ENCODE measurements at regions not wholly inside any gene's neighbourhood (a gene's known extent, or its start where the extent isn't known, plus 50 kb on each side); places are given as distances from the start of the nearest gene placed in this dataset.

GRCh38 chr10:62511656-62512055 lies 137.5 kb downstream of the ZNF365 start:
- H3K4me3 ChIP-seq: no peak overlapping the region
- intact Hi-C loops (cut with DNase I; ENCODE audit: low total_unique reads): no loop called here
- H3K4me1 ChIP-seq: no peaks in the 10 kb centered on the region
- TF ChIP-seq POLR2A (IDR thresholded peaks at IDR 0.05) (no peak), CTCF (IDR thresholded peaks at IDR 0.05) (no peak)
- no peaks in the 10 kb centered on the region for H3K36me3 ChIP-seq (ENCODE audit: low read depth, missing control alignments)
- WGBS, 2 donors: 71 to 75% methylated on average over 2 of the region's 2 CpGs
- DNase-seq: no peak
- H3K27ac ChIP-seq: no peak overlapping the region
- H3K27me3 ChIP-seq: no peaks in the 10 kb centered on the region
- H3K9me3 ChIP-seq: no peaks in the 10 kb centered on the region

- TF ChIP-seq POLR2A (IDR thresholded peaks at IDR 0.05): no peak
- no peak for TF ChIP-seq CTCF (IDR thresholded peaks at IDR 0.05)
- Histone ChIP-seq H3K9me3 (no peaks in the 10 kb centered on the region), H3K27me3 (no peaks in the 10 kb centered on the region), H3K4me1 (no peaks in the 10 kb centered on the region), H3K4me3 (no peak overlapping the region), H3K27ac (no peak overlapping the region), H3K36me3 (ENCODE audit: low read depth, missing control alignments) (no peaks in the 10 kb centered on the region)
- DNase-seq: no peak
- intact Hi-C loops (cut with DNase I; ENCODE audit: low total_unique reads): no loop called here
- 85 to 86% methylated on average over 5 of the region's 5 CpGs for WGBS, 2 donors
Measured at GRCh38 chr10:62512732-62513475, 138.7 kb downstream of the ZNF365 start.

GRCh38 chr10:62514079-62514693 lies 140.0 kb downstream of the ZNF365 start:
- H3K4me1 ChIP-seq: no peaks in the 10 kb centered on the region
- no peak for DNase-seq
- TF ChIP-seq CTCF (IDR thresholded peaks at IDR 0.05) (no peak), POLR2A (IDR thresholded peaks at IDR 0.05) (no peak)
- H3K9me3 ChIP-seq: no peaks in the 10 kb centered on the region
- no peak overlapping the region for H3K4me3 ChIP-seq
- 81 to 85% methylated on average over 6 of the region's 6 CpGs for WGBS, 2 donors
- H3K36me3 ChIP-seq (ENCODE audit: low read depth, missing control alignments): no peaks in the 10 kb centered on the region
- intact Hi-C loops (cut with DNase I; ENCODE audit: low total_unique reads): no loop called here
- H3K27me3 ChIP-seq: no peaks in the 10 kb centered on the region
- no peak overlapping the region for H3K27ac ChIP-seq

- DNase-seq: no peak
- intact Hi-C loops (cut with DNase I; ENCODE audit: low total_unique reads): no loop called here
- Histone ChIP-seq H3K4me1 (no peaks in the 10 kb centered on the region), H3K36me3 (ENCODE audit: low read depth, missing control alignments) (no peaks in the 10 kb centered on the region), H3K27ac (no peak overlapping the region), H3K27me3 (no peaks in the 10 kb centered on the region), H3K9me3 (no peaks in the 10 kb centered on the region), H3K4me3 (no peak overlapping the region)
- WGBS, 2 donors: 82 to 93% methylated on average over 2 of the region's 2 CpGs
- TF ChIP-seq CTCF (IDR thresholded peaks at IDR 0.05): no peak
- no peak for TF ChIP-seq POLR2A (IDR thresholded peaks at IDR 0.05)
Measured at GRCh38 chr10:62517252-62517651, 143.1 kb downstream of the ZNF365 start.

Data from testis (tissue), 2 donors.